ENCODE measurements at regions not wholly inside any gene's neighbourhood (a gene's known extent, or its start where the extent isn't known, plus 50 kb on each side); places are given as distances from the start of the nearest gene placed in this dataset.

GRCh38 chr2:104406261-104406726, 447.6 kb upstream of the POU3F3 start:
- no peak for DNase-seq (ENCODE audit: low read depth)

DNA sequence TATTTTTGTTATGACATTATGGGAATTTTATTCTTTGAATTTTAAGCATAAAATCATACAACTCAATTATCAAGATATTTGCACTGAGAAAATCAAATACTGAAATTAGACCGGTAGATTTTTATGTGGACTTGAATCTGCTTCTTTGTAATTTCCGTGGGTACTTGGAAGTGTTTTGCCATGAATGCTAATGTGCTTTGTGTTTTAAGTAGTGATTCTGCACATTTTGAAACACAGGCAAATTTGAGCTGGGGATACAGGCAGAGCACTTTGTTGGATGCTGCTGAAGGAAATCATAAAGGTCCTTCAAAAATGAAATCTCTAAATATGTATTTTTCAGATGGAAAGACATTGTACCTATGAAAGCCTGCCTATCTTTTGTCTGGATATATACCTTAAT, 446.3 kb upstream of the POU3F3 start:
- DNase-seq (ENCODE audit: low read depth), result no peak

GRCh38 chr2:104408266-104408665, 445.6 kb upstream of the POU3F3 start:
- DNase-seq (ENCODE audit: low read depth), result no peak

DNA sequence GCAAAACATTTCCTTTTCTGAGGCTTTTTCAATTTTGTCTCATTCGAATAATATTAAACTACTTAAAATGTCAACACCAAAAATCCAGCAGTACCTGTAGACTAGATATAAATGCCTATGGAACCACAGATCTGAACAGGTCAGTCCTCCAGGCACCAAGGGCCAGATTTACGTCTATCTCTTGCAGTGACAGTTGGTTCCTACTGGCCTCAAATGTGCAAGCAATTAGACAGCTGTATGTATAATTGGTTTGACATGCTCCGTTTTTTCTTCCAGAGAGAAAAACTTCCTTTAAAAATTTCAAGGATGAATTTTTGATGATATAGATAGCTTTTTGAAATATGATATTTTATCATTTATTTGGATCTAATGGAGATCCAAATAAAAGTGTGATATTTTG, 443.8 kb upstream of the POU3F3 start:
- no peak for DNase-seq (ENCODE audit: low read depth)

- DNase-seq (ENCODE audit: low read depth), result no peak
These were observed 441.5 kb upstream of the POU3F3 start for GRCh38 chr2:104412384-104412783.

DNA sequence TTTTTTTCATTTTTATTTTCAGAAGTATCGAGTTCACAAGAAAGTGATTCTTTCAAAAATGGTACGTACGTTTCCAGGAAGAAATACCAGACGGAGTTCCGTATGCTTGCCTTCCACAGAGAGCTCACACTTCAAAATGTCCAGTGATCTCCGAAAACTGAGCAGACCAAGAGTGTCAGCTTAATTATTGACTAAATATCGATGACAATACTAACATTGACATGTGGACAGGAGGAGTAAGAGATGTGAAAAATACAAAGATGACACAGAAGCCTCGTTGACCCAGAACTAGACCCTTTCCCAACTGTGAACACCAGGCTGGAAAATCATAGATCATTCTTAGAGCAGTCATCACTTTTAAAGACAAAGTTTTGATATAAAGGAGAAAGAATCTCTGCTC, 440.0 kb upstream of the POU3F3 start:
- no peak for DNase-seq (ENCODE audit: low read depth)

- no peak for DNase-seq (ENCODE audit: low read depth)
These were observed 438.6 kb upstream of the POU3F3 start for GRCh38 chr2:104415284-104415683.

DNA sequence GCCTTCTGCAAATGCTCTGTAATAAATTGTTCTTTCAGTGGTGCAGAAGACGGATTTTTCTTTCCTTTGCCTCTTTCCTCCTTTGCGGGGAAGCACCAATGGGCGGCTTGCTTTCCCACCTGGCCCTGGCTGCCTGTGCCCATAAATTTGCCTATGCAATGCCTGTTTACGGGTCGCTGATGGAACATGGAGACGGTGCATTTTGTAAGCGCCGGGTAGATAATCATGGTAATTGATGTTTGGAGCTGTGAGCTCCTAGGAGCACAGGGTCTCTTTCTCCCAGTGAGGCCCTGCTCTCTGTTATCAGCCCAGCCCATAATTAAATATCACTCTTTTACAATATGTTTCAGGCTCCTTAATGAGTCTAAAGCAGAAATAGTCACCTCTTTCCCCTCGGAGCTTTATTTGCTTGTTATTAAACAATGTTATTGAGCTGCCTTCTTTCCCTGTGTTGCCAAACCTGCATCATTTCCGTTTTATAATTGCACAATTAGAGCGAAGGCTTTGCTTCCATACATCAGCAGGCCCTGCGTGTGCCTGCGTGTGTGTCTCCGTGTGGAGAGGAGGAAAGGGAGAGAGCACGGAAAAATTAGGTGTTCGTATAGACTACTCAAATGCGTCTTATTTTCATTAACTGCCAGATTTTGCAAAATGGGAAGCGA, 437.4 kb upstream of the POU3F3 start:
- no peak for DNase-seq (ENCODE audit: low read depth)

DNA sequence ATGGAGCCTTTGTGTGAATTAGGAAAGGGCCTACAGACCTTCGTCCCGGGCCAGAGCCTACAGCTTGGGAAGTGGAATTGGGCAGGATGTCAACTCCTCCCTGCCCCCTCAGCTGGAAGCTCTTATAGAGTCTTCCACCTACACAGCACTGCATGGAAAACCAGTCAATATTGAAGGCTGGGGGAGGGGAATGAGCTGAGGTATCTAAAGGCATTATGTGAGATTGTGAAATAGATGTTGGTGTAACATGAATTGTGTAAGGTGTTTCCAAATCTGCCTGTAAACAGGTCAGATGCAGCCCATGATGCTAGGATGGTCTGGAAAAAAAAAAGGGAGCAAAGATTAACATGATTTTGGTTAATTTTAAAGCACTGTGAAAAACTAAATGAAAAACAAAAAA, 433.5 kb upstream of the POU3F3 start:
- DNase-seq (ENCODE audit: low read depth), result no peak

DNA sequence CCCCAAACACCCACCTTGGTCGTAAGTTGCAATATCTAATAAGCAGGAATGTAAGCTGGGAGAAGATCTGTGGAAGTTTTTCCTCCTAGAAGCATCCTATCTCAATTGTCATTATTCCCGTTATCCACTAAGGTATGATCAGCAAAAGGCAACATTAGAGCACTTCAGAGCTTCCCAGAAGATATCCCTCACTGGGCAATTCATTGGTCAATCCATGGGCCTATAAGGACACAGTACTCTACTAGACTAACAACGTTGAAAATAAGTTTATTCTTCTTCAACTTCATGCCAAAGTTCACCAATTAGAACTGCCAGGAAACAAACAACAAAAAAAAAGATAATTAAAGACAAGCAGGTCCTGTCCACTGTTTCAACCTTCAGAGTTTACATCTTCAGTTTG, 433.0 kb upstream of the POU3F3 start:
- no peak for DNase-seq (ENCODE audit: low read depth)

- DNase-seq (ENCODE audit: low read depth), result no peak
These were observed 427.9 kb upstream of the POU3F3 start for GRCh38 chr2:104425850-104426595.

DNA sequence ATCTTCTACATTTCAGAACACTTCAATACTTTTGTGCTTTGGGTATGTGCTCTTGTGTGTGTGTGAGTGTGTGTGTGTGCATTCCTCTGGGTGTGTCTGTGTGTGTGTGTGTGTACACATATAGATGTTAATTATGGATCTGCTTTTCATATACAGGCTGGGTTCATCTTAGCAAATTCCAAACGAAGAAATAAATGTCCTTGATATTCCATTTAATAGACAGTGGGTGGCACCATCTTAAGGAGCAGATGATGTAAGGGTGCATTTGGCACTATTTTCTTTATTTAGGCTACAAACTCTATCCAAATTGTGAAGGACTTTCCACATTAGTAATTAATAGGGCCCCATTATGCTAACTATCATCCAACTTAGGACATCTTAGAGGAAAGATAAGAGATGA, 425.8 kb upstream of the POU3F3 start:
- DNase-seq (ENCODE audit: low read depth), result no peak

GRCh38 chr2:104429639-104430358, 424.1 kb upstream of the POU3F3 start:
- no peak for DNase-seq (ENCODE audit: low read depth)

- no peak for DNase-seq (ENCODE audit: low read depth)
These were observed 423.6 kb upstream of the POU3F3 start for GRCh38 chr2:104430359-104430740.

DNA sequence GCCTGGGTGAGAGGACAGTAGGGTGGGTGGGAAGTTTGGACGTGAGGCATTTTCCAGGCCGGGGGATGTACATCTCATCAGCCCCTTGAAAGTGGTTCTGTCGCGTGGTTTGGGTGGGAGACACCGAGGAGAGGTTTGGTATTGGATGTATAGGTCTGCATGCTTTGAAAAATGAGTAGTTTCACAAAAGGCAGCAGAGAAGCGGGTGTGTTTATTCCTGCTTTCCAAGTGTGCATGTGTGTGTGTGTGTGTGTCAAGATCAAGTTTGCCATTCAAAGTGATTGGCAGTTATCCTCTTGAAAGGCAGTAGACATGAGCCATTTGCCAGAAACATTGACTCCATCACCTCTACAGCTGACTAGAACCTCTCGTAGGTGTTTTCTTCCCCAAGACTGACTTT, 423.1 kb upstream of the POU3F3 start:
- no peak for DNase-seq (ENCODE audit: low read depth)

DNA sequence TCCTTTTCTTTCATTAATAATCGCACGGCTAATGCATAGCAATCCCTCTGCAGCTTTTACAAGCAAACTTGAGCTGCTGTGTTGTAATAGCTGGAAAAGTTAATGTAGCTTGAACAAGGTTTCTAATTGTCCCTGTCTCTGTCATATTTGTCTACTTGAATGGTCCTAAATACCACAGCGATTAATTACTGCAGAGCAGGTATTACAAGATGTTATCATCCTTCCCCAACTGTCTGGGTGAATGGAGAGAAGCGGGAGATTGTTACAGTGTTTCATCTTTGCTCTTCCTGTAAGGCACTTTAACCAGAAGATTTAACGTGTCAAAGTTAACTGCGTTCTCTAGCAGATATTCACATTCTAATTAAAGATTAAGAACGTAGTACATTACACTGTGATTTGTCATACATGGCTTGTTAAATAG, 422.2 kb upstream of the POU3F3 start:
- DNase-seq (ENCODE audit: low read depth), result no peak

DNA sequence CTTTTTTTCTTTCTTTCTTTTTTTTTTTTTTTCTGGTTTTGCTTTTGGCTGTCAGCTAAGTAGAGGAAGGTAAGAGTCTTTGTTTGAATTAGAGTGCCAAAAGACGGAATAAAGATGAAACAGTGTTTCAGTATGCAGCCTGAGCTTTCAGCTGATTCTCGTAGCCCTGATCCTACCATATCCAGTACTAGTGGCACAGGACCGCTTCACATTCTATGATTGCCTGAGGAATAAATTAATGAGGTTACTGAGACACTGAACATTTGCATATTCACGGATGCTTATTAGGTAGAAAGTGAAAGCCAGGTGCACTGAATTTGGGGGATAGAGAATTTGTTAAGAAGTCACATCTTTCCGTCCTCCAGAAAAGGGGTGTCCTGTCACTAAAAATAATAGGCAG, 421.5 kb upstream of the POU3F3 start:
- no peak for DNase-seq (ENCODE audit: low read depth)

- no peak for DNase-seq (ENCODE audit: low read depth)
These were observed 420.9 kb upstream of the POU3F3 start for GRCh38 chr2:104432991-104433390.

DNA sequence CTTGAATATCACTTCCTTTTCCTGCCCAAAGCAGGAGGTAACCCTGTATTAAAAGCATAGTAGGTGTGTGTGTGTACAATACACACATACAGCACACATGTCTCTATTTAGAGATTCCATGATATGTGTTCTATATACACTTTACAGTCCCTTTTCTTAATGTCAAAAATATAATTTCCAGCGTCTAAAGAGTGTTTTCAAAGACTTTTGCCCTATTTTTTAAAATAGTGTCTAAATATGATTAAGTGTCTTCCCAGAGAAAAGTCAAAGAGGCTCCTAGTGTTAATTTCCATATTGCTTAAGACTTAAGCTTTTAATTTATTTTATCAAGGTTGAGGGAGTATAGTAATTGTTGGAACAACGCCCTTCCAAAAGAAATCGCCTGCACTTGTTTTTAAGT, 420.3 kb upstream of the POU3F3 start:
- DNase-seq (ENCODE audit: low read depth), result no peak

GRCh38 chr2:104434318-104434792, 419.6 kb upstream of the POU3F3 start:
- no peak for DNase-seq (ENCODE audit: low read depth)

DNA sequence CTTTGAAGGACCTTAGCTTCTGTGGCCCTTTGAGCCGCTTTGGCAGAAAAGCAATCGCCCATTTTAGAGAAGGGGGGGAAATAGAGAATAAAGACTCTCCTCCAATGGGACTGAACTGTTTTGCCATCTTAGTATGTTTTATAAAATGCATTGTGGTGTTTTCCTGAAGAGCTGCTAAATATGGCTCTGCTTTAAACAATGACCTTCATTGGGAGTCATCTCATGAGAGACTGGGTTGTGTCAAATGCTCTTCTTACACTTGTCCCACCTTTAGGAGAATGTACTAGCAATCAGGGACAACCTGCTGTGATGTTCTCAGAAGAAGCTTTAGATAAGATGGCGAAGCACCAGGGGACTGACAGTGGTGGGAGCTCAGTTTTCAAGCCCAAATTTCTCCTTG, 418.9 kb upstream of the POU3F3 start:
- DNase-seq (ENCODE audit: low read depth), result no peak

GRCh38 chr2:104438481-104438880, 415.4 kb upstream of the POU3F3 start:
- no peak for DNase-seq (ENCODE audit: low read depth)

DNA sequence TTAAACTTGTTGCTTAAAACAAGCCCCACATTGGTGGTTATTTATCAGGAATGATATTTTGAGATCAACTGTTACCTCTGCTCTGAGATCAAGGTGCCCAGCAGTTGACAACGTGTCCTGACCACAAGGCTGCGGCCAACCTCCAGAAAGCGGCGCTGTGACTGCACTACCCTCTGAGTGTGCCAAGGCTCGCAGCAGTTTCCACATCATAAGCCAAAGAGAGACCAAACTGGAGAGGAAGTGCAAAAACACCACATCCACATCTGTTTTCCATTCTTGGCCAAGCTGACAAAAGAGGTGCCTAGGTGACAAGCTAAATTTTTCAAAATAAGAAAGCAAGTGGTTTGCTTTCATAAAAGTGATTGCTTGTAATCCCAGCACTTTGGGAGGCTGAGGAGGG, 410.8 kb upstream of the POU3F3 start:
- no peak for DNase-seq (ENCODE audit: low read depth)

All from EH (cell line).